Stimulated activated CD4-positive, alpha-beta T cell treated with anti-CD3 and anti-CD28 coated beads, Interleukin-12 subunit alpha, Interleukin-12 subunit beta, amount 100 ng/mL, for 48 hours (primary cell): ENCODE measurements at regions not wholly inside any gene's neighbourhood (a gene's known extent, or its start where the extent isn't known, plus 50 kb on each side); places are given as distances from the start of the nearest gene placed in this dataset.
"Not testable (repeated sequence)": the region's sequence is repeated elsewhere in the genome, so short reads cannot be mapped to it uniquely, and the experiment has no call there.

ENCODE experiments used
- DNase-seq, 3 donors: peaks; one replicate each; pipeline ENCODE4 v3.0.0-alpha.2; 2020; ENCODE audit warnings: low read depth in 2 of 3, low spot score in 1 of 3

- DNase-seq, result no peak
Measured at GRCh38 chr14:53227154-53227718, 74.1 kb upstream of the DDHD1 start.

GRCh38 chr14:53226553-53226952, 73.4 kb upstream of the DDHD1 start:
- DNase-seq, result no peak

GRCh38 chr14:53220914-53221313, 67.8 kb upstream of the DDHD1 start:
- DNase-seq, result no peak

- no peak for DNase-seq
Measured at GRCh38 chr14:53218161-53218560, 65.0 kb upstream of the DDHD1 start.

GRCh38 chr14:53217316-53217994, 64.3 kb upstream of the DDHD1 start:
- peak; percentile 56 to 79 (median 77) for DNase-seq

GRCh38 chr14:53216955-53217315, 63.8 kb upstream of the DDHD1 start:
- DNase-seq, result not testable (repeated sequence)

- DNase-seq, result not testable (repeated sequence)
Measured at GRCh38 chr14:53216478-53216877, 63.4 kb upstream of the DDHD1 start.

GRCh38 chr14:53215101-53215500, 62.0 kb upstream of the DDHD1 start:
- no peak for DNase-seq

- DNase-seq, result no peak
Measured at GRCh38 chr14:53214384-53214783, 61.3 kb upstream of the DDHD1 start.

GRCh38 chr14:53213761-53214160, 60.6 kb upstream of the DDHD1 start:
- no peak for DNase-seq

- DNase-seq, result no peak
Measured at GRCh38 chr14:53209370-53209769, 56.2 kb upstream of the DDHD1 start.
